22Rv1 (cell line): ENCODE measurements at regions not wholly inside any gene's neighbourhood (a gene's known extent, or its start where the extent isn't known, plus 50 kb on each side); places are given as distances from the start of the nearest gene placed in this dataset.

Experiments used
- ZFX ChIP-seq: fragments of 450-650 bp; IDR thresholded peaks from 2 replicates; pipeline ENCODE4 v1.6.1; 2017; ENCODE audit warnings: antibody characterized with exemption, borderline replicate concordance
- TF ChIP-seq, protein P1 (sequence below): fragments of 450-650 bp; IDR thresholded peaks from 2 replicates; pipeline ENCODE4 v1.5.1; 2017; ENCODE audit warnings: mild to moderate bottlenecking

DNA sequence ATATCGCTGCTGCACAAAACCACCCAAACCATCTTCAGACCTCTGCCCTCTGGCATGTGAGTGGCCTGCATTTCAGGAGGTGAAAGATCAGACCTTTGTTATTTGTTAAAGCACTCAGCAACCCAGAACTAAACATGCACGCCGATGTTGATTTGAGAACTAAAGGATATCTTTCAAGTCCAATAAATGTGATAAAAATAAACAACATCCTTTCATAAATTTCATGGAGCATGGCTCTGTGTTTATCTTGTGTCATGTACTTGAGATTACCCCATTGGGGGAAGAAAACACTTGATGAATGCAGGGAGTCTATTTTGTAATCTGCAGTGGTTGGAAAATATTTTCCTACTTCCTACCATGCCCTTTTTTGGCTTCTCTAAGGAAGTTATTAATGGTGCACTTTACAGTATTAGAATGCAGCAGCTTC lies 70.8 kb upstream of the GATA6 start:
- TF ChIP-seq, protein P1, sequence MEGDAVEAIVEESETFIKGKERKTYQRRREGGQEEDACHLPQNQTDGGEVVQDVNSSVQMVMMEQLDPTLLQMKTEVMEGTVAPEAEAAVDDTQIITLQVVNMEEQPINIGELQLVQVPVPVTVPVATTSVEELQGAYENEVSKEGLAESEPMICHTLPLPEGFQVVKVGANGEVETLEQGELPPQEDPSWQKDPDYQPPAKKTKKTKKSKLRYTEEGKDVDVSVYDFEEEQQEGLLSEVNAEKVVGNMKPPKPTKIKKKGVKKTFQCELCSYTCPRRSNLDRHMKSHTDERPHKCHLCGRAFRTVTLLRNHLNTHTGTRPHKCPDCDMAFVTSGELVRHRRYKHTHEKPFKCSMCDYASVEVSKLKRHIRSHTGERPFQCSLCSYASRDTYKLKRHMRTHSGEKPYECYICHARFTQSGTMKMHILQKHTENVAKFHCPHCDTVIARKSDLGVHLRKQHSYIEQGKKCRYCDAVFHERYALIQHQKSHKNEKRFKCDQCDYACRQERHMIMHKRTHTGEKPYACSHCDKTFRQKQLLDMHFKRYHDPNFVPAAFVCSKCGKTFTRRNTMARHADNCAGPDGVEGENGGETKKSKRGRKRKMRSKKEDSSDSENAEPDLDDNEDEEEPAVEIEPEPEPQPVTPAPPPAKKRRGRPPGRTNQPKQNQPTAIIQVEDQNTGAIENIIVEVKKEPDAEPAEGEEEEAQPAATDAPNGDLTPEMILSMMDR, result no peak
- no peak for TF ChIP-seq ZFX
